ENCODE measurements at regions not wholly inside any gene's neighbourhood (a gene's known extent, or its start where the extent isn't known, plus 50 kb on each side); places are given as distances from the start of the nearest gene placed in this dataset.

GRCh38 chr6:101114703-101115102 is 233.6 kb upstream of the ASCC3 start:
- no peaks in the 10 kb centered on the region for H3K36me3 ChIP-seq (replicated peaks in 1 of 2; ENCODE audit: control insufficient read depth in 1 of 2, insufficient read depth in 2 of 2, low read length in 2 of 2)
- H3K4me2 ChIP-seq (ENCODE audit: low read depth, low read length): no peak overlapping the region
- H3K27ac ChIP-seq (ENCODE audit: extremely low read length, insufficient read depth, low read length): no peak overlapping the region
- H4K20me1 ChIP-seq (ENCODE audit: insufficient read depth, low read length): no peaks in the 10 kb centered on the region
- H3K4me1 ChIP-seq (ENCODE audit: insufficient read depth, low read length): no peaks in the 10 kb centered on the region
- no peaks in the 10 kb centered on the region for H3K9me3 ChIP-seq (ENCODE audit: low read length)
- ChIA-PET CTCF (ENCODE audit: low intra/inter-chr PET ratio, low total read pairs) (no interaction called here), POLR2A (no interaction called here)
- TF ChIP-seq SMC3 (IDR thresholded peaks at IDR 0.05; ENCODE audit: low read length) (peak; percentile 43; the same call in 1 of the 2 replicates), ATF3 (CRISPR knock-in tag; IDR thresholded peaks at IDR 0.05) (no peak), ATAD3A (CRISPR knock-in tag; IDR thresholded peaks at IDR 0.05) (no peak), ZNF18 (CRISPR knock-in tag; IDR thresholded peaks at IDR 0.05; ENCODE audit: insufficient replicate concordance) (no peak), STAG1 (CRISPR knock-in tag; IDR thresholded peaks at IDR 0.05) (peak; percentile 65), CTCF (CRISPR knock-in tag; IDR thresholded peaks at IDR 0.05) (peak; percentile 60)
- no peak overlapping the region for H2AFZ ChIP-seq (ENCODE audit: low read length)
- peak; percentile 82 for ATAC-seq
- H3K79me2 ChIP-seq (ENCODE audit: insufficient read depth, low read length): no peaks in the 10 kb centered on the region
- H3K4me3 ChIP-seq (replicated peaks in 1 of 3; ENCODE audit: insufficient read depth in 1 of 3, low read depth in 2 of 3, low read length in 3 of 3): no peak overlapping the region
- peak; percentile 23 for FAIRE-seq
- DNase-seq (ENCODE audit: low spot score): peak; percentile 10
- in situ Hi-C loops (cut with HindIII; ENCODE audit: extremely low pct_ligation_motif_present, low pct_unique_long_range_greater_than_20kb): no loop called here
- intact Hi-C loops (cut with micrococcal nuclease; ENCODE audit: unreplicated experiment): no loop called here
- BruUV-seq (replicated peaks): no TSS peak
- WGBS (ENCODE audit: low lambda C conversion rate): 0% methylated on average over 1 of the region's 1 CpG
- no peaks in the 10 kb centered on the region; a peak in 1 of 5 replicates for H3K27me3 ChIP-seq (ENCODE audit: control insufficient read depth in 1 of 2, insufficient read depth in 2 of 2, low read length in 2 of 2)
- no peak overlapping the region for H3K9ac ChIP-seq (ENCODE audit: insufficient read depth, low read depth, low read length)
